Right atrium auricular region (tissue), 2 donors: ENCODE measurements at regions not wholly inside any gene's neighbourhood (a gene's known extent, or its start where the extent isn't known, plus 50 kb on each side); places are given as distances from the start of the nearest gene placed in this dataset.

Experiments
- DNase-seq: peaks from one replicate; pipeline ENCODE4 v3.0.0-alpha.2; 2019; ENCODE audit warnings: low spot score
- H3K27ac ChIP-seq, 2 donors: fragments of 200-600 bp; sonication (generic); 1 replicate in 1 of 2; 2 replicates in 1 of 2; pipeline ENCODE4 v1.5.1; 2016 to 2019
- H3K27me3 ChIP-seq, 2 donors: fragments of 200-600 bp; sonication (generic); one replicate each; pipeline versions ENCODE4 v1.5.1 to v1.6.0; 2017 to 2019
- H3K36me3 ChIP-seq: fragments of 200-600 bp; sonication (generic); one replicate; pipeline ENCODE4 v1.5.1; 2016
- H3K4me1 ChIP-seq, 2 donors: fragments of 200-600 bp; sonication (generic); one replicate each; pipeline versions ENCODE4 v1.5.1 to v1.6.0; 2017 to 2019
- H3K4me3 ChIP-seq, 2 donors: fragments of 200-600 bp; sonication (generic); 1 replicate in 1 of 2; 2 replicates in 1 of 2; pipeline ENCODE4 v1.5.1; 2017 to 2019; ENCODE audit warnings: mild to moderate bottlenecking in 1 of 2, moderate library complexity in 1 of 2
- H3K9me3 ChIP-seq, 2 donors: fragments of 200-600 bp; sonication (generic); one replicate each; pipeline ENCODE4 v1.5.1; 2019
- CTCF ChIP-seq, 2 donors: fragments of 200-600 bp; sonication (generic); IDR thresholded peaks; one replicate each; pipeline ENCODE4 v1.5.1; 2019; ENCODE audit warnings: antibody characterized with exemption in 2 of 2

GRCh38 chr4:133592591-133592990 is 443.5 kb downstream of the PCDH10 start:
- no peaks in the 10 kb centered on the region for H3K36me3 ChIP-seq
- no peak overlapping the region for H3K4me3 ChIP-seq
- DNase-seq: no peak
- H3K27me3 ChIP-seq: no peaks in the 10 kb centered on the region
- H3K27ac ChIP-seq: no peak overlapping the region
- no peaks in the 10 kb centered on the region for H3K4me1 ChIP-seq
- H3K9me3 ChIP-seq: no peaks in the 10 kb centered on the region
- no peak for TF ChIP-seq CTCF (IDR thresholded peaks at IDR 0.05)

- H3K4me1 ChIP-seq: no peaks in the 10 kb centered on the region
- no peak overlapping the region for H3K4me3 ChIP-seq
- no peak overlapping the region for H3K27ac ChIP-seq
- DNase-seq: no peak
- no peaks in the 10 kb centered on the region for H3K9me3 ChIP-seq
- no peak for TF ChIP-seq CTCF (IDR thresholded peaks at IDR 0.05)
- H3K27me3 ChIP-seq: no peaks in the 10 kb centered on the region
- H3K36me3 ChIP-seq: no peaks in the 10 kb centered on the region
These were observed 443.0 kb downstream of the PCDH10 start for GRCh38 chr4:133592106-133592505.

DNA sequence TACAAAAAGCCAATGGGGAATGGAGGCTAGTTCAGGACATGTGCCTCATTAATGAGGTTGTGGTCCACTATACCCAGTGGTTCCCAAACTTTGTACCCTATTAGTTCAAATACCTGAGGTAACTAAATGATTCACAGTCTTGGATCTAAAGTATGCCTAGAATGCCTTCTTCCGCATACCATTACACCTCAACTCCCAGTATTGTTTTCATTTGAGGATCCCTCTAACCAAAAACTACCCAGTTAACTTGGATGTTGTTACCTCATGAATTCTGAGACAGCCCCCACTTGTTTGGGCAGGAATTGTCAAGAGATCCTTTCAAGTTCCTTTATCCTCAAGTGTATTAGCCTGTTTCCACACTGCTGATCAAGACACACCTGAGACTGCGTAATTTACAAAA is 439.2 kb downstream of the PCDH10 start:
- H3K4me1 ChIP-seq: no peaks in the 10 kb centered on the region
- no peak overlapping the region for H3K4me3 ChIP-seq
- no peak for TF ChIP-seq CTCF (IDR thresholded peaks at IDR 0.05)
- no peaks in the 10 kb centered on the region for H3K9me3 ChIP-seq
- no peaks in the 10 kb centered on the region for H3K36me3 ChIP-seq
- no peak overlapping the region for H3K27ac ChIP-seq
- DNase-seq: no peak
- H3K27me3 ChIP-seq: no peaks in the 10 kb centered on the region

DNA sequence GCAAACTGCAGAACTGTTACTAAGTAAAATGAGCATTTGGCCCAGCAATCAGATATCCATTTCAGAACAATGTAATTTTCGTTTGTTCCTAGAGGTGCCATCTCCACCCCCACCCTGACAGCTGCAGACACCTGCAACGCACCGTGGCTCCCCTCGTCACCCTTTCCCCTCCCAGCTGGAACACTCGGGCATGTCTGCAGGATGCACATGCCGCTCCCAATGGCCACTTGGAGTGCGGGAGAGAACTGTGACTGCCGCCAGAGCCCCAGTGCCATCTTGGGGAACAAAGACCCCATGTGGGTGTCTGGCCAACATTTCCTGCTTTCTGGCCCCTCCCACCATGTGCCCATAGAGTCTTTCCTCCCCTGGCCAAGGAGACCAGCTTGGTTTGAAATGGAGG is 436.2 kb downstream of the PCDH10 start:
- DNase-seq: no peak
- Histone ChIP-seq H3K9me3 (no peaks in the 10 kb centered on the region), H3K27ac (no peak overlapping the region), H3K27me3 (no peaks in the 10 kb centered on the region), H3K4me3 (no peak overlapping the region), H3K4me1 (no peaks in the 10 kb centered on the region), H3K36me3 (no peaks in the 10 kb centered on the region)
- no peak for TF ChIP-seq CTCF (IDR thresholded peaks at IDR 0.05)

- H3K4me3 ChIP-seq: no peak overlapping the region
- H3K9me3 ChIP-seq: no peaks in the 10 kb centered on the region
- DNase-seq: no peak
- H3K4me1 ChIP-seq: no peaks in the 10 kb centered on the region
- H3K27ac ChIP-seq: no peak overlapping the region
- no peak for TF ChIP-seq CTCF (IDR thresholded peaks at IDR 0.05)
- no peaks in the 10 kb centered on the region for H3K27me3 ChIP-seq
- no peaks in the 10 kb centered on the region for H3K36me3 ChIP-seq
These were observed 435.6 kb downstream of the PCDH10 start for GRCh38 chr4:133584714-133585113.

GRCh38 chr4:133581996-133582619 is 433.0 kb downstream of the PCDH10 start:
- H3K4me3 ChIP-seq: no peak overlapping the region
- H3K9me3 ChIP-seq: no peaks in the 10 kb centered on the region
- TF ChIP-seq CTCF (IDR thresholded peaks at IDR 0.05): no peak

More at GRCh38 chr4:133581996-133582619, 433.0 kb downstream of the PCDH10 start:
- Histone ChIP-seq H3K27me3 (no peaks in the 10 kb centered on the region), H3K4me1 (no peaks in the 10 kb centered on the region), H3K36me3 (no peaks in the 10 kb centered on the region), H3K27ac (no peak overlapping the region)
- DNase-seq: no peak
